ENCODE measurements at regions not wholly inside any gene's neighbourhood (a gene's known extent, or its start where the extent isn't known, plus 50 kb on each side); places are given as distances from the start of the nearest gene placed in this dataset.

- no peak for DNase-seq (ENCODE audit: extremely low read depth, insufficient read length)
- Histone ChIP-seq H3K27me3 (replicated peaks; ENCODE audit: control insufficient read depth, insufficient read depth, low read length) (no peaks in the 10 kb centered on the region), H3K4me3 (replicated peaks; ENCODE audit: low read depth, low read length) (no peak overlapping the region), H3K36me3 (ENCODE audit: control insufficient read depth, insufficient read depth, low read length) (no peaks in the 10 kb centered on the region)
- TF ChIP-seq CTCF (IDR thresholded peaks at IDR 0.05; ENCODE audit: insufficient read depth, low read length, poor library complexity, severe bottlenecking), result no peak
These were observed 341.4 kb downstream of the ZNF516 start for GRCh38 chr18:76153691-76154090.

GRCh38 chr18:76149734-76150133 is 345.3 kb downstream of the ZNF516 start:
- DNase-seq (ENCODE audit: extremely low read depth, insufficient read length), result no peak
- H3K27me3 ChIP-seq (replicated peaks; ENCODE audit: control insufficient read depth, insufficient read depth, low read length), result no peaks in the 10 kb centered on the region; the same call in 1 of the 2 replicates
- TF ChIP-seq CTCF (IDR thresholded peaks at IDR 0.05; ENCODE audit: insufficient read depth, low read length, poor library complexity, severe bottlenecking), result no peak

GRCh38 chr18:76149284-76149683 is 345.8 kb downstream of the ZNF516 start:
- no peaks in the 10 kb centered on the region; the same call in 1 of the 2 replicates for H3K27me3 ChIP-seq (replicated peaks; ENCODE audit: control insufficient read depth, insufficient read depth, low read length)
- no peaks in the 10 kb centered on the region for H3K36me3 ChIP-seq (ENCODE audit: control insufficient read depth, insufficient read depth, low read length)
- TF ChIP-seq CTCF (IDR thresholded peaks at IDR 0.05; ENCODE audit: insufficient read depth, low read length, poor library complexity, severe bottlenecking), result no peak
- H3K4me3 ChIP-seq (replicated peaks; ENCODE audit: low read depth, low read length), result no peak overlapping the region
- DNase-seq (ENCODE audit: extremely low read depth, insufficient read length), result no peak

More at GRCh38 chr18:76149734-76150133, 345.3 kb downstream of the ZNF516 start:
- Histone ChIP-seq H3K36me3 (ENCODE audit: control insufficient read depth, insufficient read depth, low read length) (no peaks in the 10 kb centered on the region), H3K4me3 (replicated peaks; ENCODE audit: low read depth, low read length) (no peak overlapping the region)

GRCh38 chr18:76145521-76146376 is 349.3 kb downstream of the ZNF516 start:
- Histone ChIP-seq H3K4me3 (replicated peaks; ENCODE audit: low read depth, low read length) (no peak overlapping the region), H3K27me3 (replicated peaks; ENCODE audit: control insufficient read depth, insufficient read depth, low read length) (no peaks in the 10 kb centered on the region; the same call in 1 of the 2 replicates), H3K36me3 (ENCODE audit: control insufficient read depth, insufficient read depth, low read length) (no peaks in the 10 kb centered on the region)
- TF ChIP-seq CTCF (IDR thresholded peaks at IDR 0.05; ENCODE audit: insufficient read depth, low read length, poor library complexity, severe bottlenecking), result no peak
- no peak for DNase-seq (ENCODE audit: extremely low read depth, insufficient read length)

GRCh38 chr18:76144844-76145243 is 350.2 kb downstream of the ZNF516 start:
- TF ChIP-seq CTCF (IDR thresholded peaks at IDR 0.05; ENCODE audit: insufficient read depth, low read length, poor library complexity, severe bottlenecking), result no peak
- DNase-seq (ENCODE audit: extremely low read depth, insufficient read length), result no peak
- no peak overlapping the region for H3K4me3 ChIP-seq (replicated peaks; ENCODE audit: low read depth, low read length)
- no peaks in the 10 kb centered on the region; the same call in 1 of the 2 replicates for H3K27me3 ChIP-seq (replicated peaks; ENCODE audit: control insufficient read depth, insufficient read depth, low read length)
- H3K36me3 ChIP-seq (ENCODE audit: control insufficient read depth, insufficient read depth, low read length), result no peaks in the 10 kb centered on the region
